B cell (primary cell): ENCODE measurements at regions not wholly inside any gene's neighbourhood (a gene's known extent, or its start where the extent isn't known, plus 50 kb on each side); places are given as distances from the start of the nearest gene placed in this dataset.

Source experiments
- EZH2 ChIP-seq: IDR thresholded peaks from 2 replicates; pipeline ENCODE4 v1.6.1; 2012; ENCODE audit warnings: borderline replicate concordance, low read depth, mild to moderate bottlenecking, moderate library complexity, low read length; ENCODE audit not compliant: insufficient read depth, poor library complexity, severe bottlenecking
- TF ChIP-seq, protein P1 (sequence below): fragments of 200-600 bp; IDR thresholded peaks from one replicate; pipeline ENCODE4 v1.8.0; 2022; ENCODE audit warnings: antibody characterized with exemption, mild to moderate bottlenecking

DNA sequence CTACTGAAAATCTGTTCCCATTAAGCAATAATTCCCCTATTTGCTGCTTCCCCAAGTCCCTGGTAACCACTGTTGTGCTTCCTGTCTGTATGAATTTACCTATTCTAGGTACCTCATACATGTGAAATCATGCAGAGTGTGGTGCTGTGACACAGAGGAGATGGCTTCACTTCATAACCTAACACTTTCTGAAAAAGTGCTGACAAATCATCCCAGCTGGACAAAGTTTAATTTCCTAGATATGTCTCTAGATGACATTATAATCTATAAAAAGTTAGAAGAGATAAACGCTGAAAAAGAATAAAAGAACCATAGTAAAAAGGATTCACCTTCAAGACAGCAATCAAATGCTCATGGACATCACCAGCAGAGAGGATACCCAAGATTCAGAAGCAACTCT is 277.9 kb downstream of the SKIDA1 start:
- TF ChIP-seq EZH2 = no peak
- TF ChIP-seq, protein P1, sequence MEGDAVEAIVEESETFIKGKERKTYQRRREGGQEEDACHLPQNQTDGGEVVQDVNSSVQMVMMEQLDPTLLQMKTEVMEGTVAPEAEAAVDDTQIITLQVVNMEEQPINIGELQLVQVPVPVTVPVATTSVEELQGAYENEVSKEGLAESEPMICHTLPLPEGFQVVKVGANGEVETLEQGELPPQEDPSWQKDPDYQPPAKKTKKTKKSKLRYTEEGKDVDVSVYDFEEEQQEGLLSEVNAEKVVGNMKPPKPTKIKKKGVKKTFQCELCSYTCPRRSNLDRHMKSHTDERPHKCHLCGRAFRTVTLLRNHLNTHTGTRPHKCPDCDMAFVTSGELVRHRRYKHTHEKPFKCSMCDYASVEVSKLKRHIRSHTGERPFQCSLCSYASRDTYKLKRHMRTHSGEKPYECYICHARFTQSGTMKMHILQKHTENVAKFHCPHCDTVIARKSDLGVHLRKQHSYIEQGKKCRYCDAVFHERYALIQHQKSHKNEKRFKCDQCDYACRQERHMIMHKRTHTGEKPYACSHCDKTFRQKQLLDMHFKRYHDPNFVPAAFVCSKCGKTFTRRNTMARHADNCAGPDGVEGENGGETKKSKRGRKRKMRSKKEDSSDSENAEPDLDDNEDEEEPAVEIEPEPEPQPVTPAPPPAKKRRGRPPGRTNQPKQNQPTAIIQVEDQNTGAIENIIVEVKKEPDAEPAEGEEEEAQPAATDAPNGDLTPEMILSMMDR = no peak
